Calu3 (cell line): ENCODE measurements at regions not wholly inside any gene's neighbourhood (a gene's known extent, or its start where the extent isn't known, plus 50 kb on each side); places are given as distances from the start of the nearest gene placed in this dataset.

Experiments used
- BruUV-seq: library from RNA; stranded (reverse); fragments of 400-500 nt; replicated peaks from 2 replicates; lab custom pipeline; 2021; lab: Mats Ljungman, UMichigan
- CTCF ChIA-PET: fragments of 300-600 bp; sonication (Branson Sonifier 250); formaldehyde crosslinking; loops from one replicate; lab custom pipeline; 2022; ENCODE audit warnings: antibody characterized with exemption; lab: Charles Lee
- DNase-seq: peaks from one replicate; pipeline ENCODE4 v3.0.0; 2022
- H3K27ac Mint-ChIP-seq: one replicate; pipeline ENCODE4 v1.8.0; 2022; ENCODE audit warnings: mixed read lengths; ENCODE audit not compliant: unreplicated experiment
- H3K27me3 Mint-ChIP-seq: one replicate; pipeline ENCODE4 v1.8.0; 2022; ENCODE audit warnings: mixed read lengths; ENCODE audit not compliant: unreplicated experiment
- H3K36me3 Mint-ChIP-seq: one replicate; pipeline ENCODE4 v1.8.0; 2022; ENCODE audit warnings: mild to moderate bottlenecking, moderate library complexity, mixed read lengths; ENCODE audit not compliant: insufficient read depth, unreplicated experiment
- H3K4me1 Mint-ChIP-seq: one replicate; pipeline ENCODE4 v1.8.0; 2022; ENCODE audit warnings: mild to moderate bottlenecking, low read depth, mixed read lengths; ENCODE audit not compliant: unreplicated experiment
- H3K4me3 Mint-ChIP-seq: one replicate; pipeline ENCODE4 v1.8.0; 2022; ENCODE audit warnings: mild to moderate bottlenecking, low read depth, moderate library complexity, mixed read lengths; ENCODE audit not compliant: unreplicated experiment
- H3K9me3 Mint-ChIP-seq: one replicate; pipeline ENCODE4 v1.8.0; 2022; ENCODE audit warnings: low read depth, mixed read lengths; ENCODE audit not compliant: unreplicated experiment
- intact Hi-C: fragments of 100-400 bp; cut with micrococcal nuclease; formaldehyde crosslinking; loops from one replicate; pipeline ENCODE4 v1.10.0; 2022; ENCODE audit not compliant: unreplicated experiment
- TF ChIP-seq, protein P1 (sequence below): fragments of 200-600 bp; IDR thresholded peaks from one replicate; pipeline ENCODE4 v1.8.0; 2022; ENCODE audit warnings: antibody characterized with exemption; ENCODE audit not compliant: unreplicated experiment

DNA sequence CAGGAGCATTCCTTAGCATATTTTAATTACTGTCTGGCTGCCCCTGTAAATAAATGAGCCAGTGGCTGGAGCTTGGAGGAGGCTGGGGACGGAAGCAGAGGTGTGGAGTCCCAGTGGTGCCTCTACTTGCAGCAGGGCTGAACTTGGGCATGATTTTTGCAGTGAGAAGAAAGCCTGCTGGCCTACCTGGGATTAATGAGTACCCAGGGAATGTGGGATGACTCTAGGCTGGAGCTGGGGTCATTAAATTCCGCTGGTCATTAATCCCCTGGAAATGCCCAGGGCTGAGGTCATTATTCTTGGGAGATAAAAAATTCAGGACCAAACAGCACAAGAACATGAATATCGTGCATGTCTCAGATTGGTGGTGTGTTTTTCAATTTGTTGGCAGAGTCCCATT lies 753.3 kb downstream of the VRK1 start:
- DNase-seq: no peak
- H3K4me3 Mint-ChIP-seq: no peak overlapping the region
- H3K27me3 Mint-ChIP-seq: no peaks in the 10 kb centered on the region
- H3K9me3 Mint-ChIP-seq: peaks cover 15% of the 10 kb centered on the region
- H3K27ac Mint-ChIP-seq: no peak overlapping the region
- CTCF ChIA-PET: no interaction called here
- no peaks in the 10 kb centered on the region for H3K4me1 Mint-ChIP-seq
- TF ChIP-seq, protein P1, sequence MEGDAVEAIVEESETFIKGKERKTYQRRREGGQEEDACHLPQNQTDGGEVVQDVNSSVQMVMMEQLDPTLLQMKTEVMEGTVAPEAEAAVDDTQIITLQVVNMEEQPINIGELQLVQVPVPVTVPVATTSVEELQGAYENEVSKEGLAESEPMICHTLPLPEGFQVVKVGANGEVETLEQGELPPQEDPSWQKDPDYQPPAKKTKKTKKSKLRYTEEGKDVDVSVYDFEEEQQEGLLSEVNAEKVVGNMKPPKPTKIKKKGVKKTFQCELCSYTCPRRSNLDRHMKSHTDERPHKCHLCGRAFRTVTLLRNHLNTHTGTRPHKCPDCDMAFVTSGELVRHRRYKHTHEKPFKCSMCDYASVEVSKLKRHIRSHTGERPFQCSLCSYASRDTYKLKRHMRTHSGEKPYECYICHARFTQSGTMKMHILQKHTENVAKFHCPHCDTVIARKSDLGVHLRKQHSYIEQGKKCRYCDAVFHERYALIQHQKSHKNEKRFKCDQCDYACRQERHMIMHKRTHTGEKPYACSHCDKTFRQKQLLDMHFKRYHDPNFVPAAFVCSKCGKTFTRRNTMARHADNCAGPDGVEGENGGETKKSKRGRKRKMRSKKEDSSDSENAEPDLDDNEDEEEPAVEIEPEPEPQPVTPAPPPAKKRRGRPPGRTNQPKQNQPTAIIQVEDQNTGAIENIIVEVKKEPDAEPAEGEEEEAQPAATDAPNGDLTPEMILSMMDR: no peak
- no peaks in the 10 kb centered on the region for H3K36me3 Mint-ChIP-seq
- intact Hi-C loops: no loop called here
- no TSS peak for BruUV-seq

DNA sequence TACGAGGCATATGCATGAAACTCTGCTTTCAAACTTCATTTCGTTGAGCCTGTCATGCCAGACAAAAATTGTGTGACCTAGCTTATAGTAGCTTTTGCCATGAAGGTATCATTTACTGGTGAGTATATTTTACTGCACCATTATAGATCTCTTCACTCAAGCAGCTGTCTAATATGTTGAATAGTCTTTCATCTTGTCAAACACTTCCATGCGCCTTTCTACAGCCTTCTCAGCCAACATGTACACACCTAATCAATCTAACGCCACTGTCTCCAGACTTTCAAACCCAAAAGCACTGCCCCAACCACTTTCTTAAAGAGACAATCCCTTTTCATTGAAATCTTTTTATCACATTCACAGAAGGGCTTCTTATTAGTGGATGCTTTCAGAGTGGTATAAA lies 757.4 kb downstream of the VRK1 start:
- H3K27ac Mint-ChIP-seq: no peak overlapping the region
- DNase-seq: no peak
- H3K36me3 Mint-ChIP-seq: no peaks in the 10 kb centered on the region
- no peaks in the 10 kb centered on the region for H3K27me3 Mint-ChIP-seq
- H3K4me1 Mint-ChIP-seq: no peaks in the 10 kb centered on the region
- peaks cover 22% of the 10 kb centered on the region for H3K9me3 Mint-ChIP-seq
- H3K4me3 Mint-ChIP-seq: no peak overlapping the region
- BruUV-seq: no TSS peak
- intact Hi-C loops: no loop called here
- TF ChIP-seq, protein P1: no peak
- CTCF ChIA-PET: no interaction called here

DNA sequence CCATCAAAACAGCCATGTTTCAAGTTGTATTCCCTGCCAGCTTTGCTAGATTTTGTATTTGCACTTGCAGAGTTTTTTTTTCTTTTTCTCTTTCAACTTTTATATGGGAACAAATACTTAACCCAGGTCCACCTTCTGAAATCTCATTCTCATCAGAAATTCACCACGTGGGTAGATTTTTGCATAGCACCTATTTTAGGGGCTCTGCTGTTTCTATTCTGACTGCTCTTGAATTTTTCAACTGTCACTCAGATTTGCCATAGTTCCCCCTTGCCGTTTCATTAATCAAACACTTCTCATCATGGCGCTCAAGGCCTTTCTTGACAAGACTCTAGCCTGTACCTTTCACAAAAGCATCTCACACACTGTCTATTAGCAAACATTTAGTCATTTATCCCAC lies 767.2 kb downstream of the VRK1 start:
- TF ChIP-seq, protein P1: no peak
- no peaks in the 10 kb centered on the region for H3K27me3 Mint-ChIP-seq
- H3K4me3 Mint-ChIP-seq: no peak overlapping the region
- no peaks in the 10 kb centered on the region for H3K36me3 Mint-ChIP-seq
- DNase-seq: no peak
- no peak overlapping the region for H3K27ac Mint-ChIP-seq
- CTCF ChIA-PET: no interaction called here
- intact Hi-C loops: no loop called here
- peaks cover 22% of the 10 kb centered on the region for H3K9me3 Mint-ChIP-seq
- BruUV-seq: no TSS peak
- H3K4me1 Mint-ChIP-seq: no peaks in the 10 kb centered on the region

GRCh38 chr14:97571201-97571600 lies 774.0 kb downstream of the VRK1 start:
- no peaks in the 10 kb centered on the region for H3K4me1 Mint-ChIP-seq
- H3K27me3 Mint-ChIP-seq: no peaks in the 10 kb centered on the region
- no peak overlapping the region for H3K27ac Mint-ChIP-seq
- TF ChIP-seq, protein P1: no peak
- H3K9me3 Mint-ChIP-seq: peaks cover 13% of the 10 kb centered on the region
- CTCF ChIA-PET: no interaction called here
- no peak for DNase-seq
- intact Hi-C loops: no loop called here
- no peaks in the 10 kb centered on the region for H3K36me3 Mint-ChIP-seq
- BruUV-seq: no TSS peak
- no peak overlapping the region for H3K4me3 Mint-ChIP-seq
